H9 (cell line): ENCODE measurements at regions not wholly inside any gene's neighbourhood (a gene's known extent, or its start where the extent isn't known, plus 50 kb on each side); places are given as distances from the start of the nearest gene placed in this dataset.

Source experiments
- DNase-seq: peaks from one replicate; pipeline ENCODE4 v3.0.0-alpha.2; 2017
- H2AFZ ChIP-seq: one replicate; pipeline ENCODE4 v1.6.1; 2013; ENCODE audit warnings: mild to moderate bottlenecking, low read length, control low read depth, moderate library complexity
- H2AK5ac ChIP-seq: 2 replicates; pipeline ENCODE4 v1.6.1; 2013; ENCODE audit warnings: low read length, control low read depth, mixed read lengths; ENCODE audit not compliant: insufficient read length
- H2BK120ac ChIP-seq: one replicate; pipeline ENCODE4 v1.6.1; 2013; ENCODE audit warnings: low read depth, mild to moderate bottlenecking, low read length, control low read depth, inconsistent platforms; ENCODE audit not compliant: poor library complexity, severe bottlenecking
- H2BK12ac ChIP-seq: 2 replicates; pipeline ENCODE4 v1.6.1; 2013; ENCODE audit warnings: low read length, control low read depth, mixed read lengths, low read depth; ENCODE audit not compliant: insufficient read length
- H2BK15ac ChIP-seq: 2 replicates; pipeline ENCODE4 v1.6.1; 2013; ENCODE audit warnings: low read depth, low read length, control low read depth
- H2BK20ac ChIP-seq: one replicate; pipeline ENCODE4 v1.6.1; 2013; ENCODE audit warnings: low read depth, mild to moderate bottlenecking, low read length, control low read depth, inconsistent platforms; ENCODE audit not compliant: poor library complexity, severe bottlenecking
- H2BK5ac ChIP-seq: 2 replicates; pipeline ENCODE4 v1.6.1; 2013; ENCODE audit warnings: low read length, control low read depth, mixed read lengths; ENCODE audit not compliant: insufficient read length
- H3K14ac ChIP-seq: 2 replicates; pipeline ENCODE4 v1.6.1; 2013; ENCODE audit warnings: low read length, control low read depth; ENCODE audit not compliant: insufficient read depth
- H3K18ac ChIP-seq: 2 replicates; pipeline ENCODE4 v1.6.1; 2013; ENCODE audit warnings: low read depth, mild to moderate bottlenecking, mixed read lengths, low read length, control low read depth; ENCODE audit not compliant: insufficient read length
- H3K23ac ChIP-seq: 2 replicates; pipeline ENCODE4 v1.6.1; 2013; ENCODE audit warnings: low read length, control low read depth, mixed read lengths, low read depth; ENCODE audit not compliant: insufficient read length
- H3K23me2 ChIP-seq: 2 replicates; pipeline ENCODE4 v1.6.1; 2013; ENCODE audit warnings: low read depth, mild to moderate bottlenecking, mixed read lengths, low read length, control low read depth; ENCODE audit not compliant: insufficient read length, poor library complexity, severe bottlenecking
- H3K27ac ChIP-seq: 2 replicates; pipeline ENCODE4 v1.5.1; 2013; ENCODE audit warnings: low read length, control low read depth, mixed read lengths, low read depth; ENCODE audit not compliant: insufficient read length
- H3K27me3 ChIP-seq: 2 replicates; pipeline ENCODE4 v1.6.1; 2013; ENCODE audit warnings: low read length, control low read depth, inconsistent platforms; ENCODE audit not compliant: insufficient read depth
- H3K4ac ChIP-seq: 2 replicates; pipeline ENCODE4 v1.6.1; 2013; ENCODE audit warnings: low read depth, mild to moderate bottlenecking, control low read depth, inconsistent platforms, low read length, moderate library complexity
- H3K4me1 ChIP-seq: 2 replicates; pipeline ENCODE4 v1.6.1; 2013; ENCODE audit warnings: low read length, control low read depth, inconsistent platforms; ENCODE audit not compliant: insufficient read depth
- H3K4me2 ChIP-seq: 2 replicates; pipeline ENCODE4 v1.6.1; 2013; ENCODE audit warnings: low read length, control low read depth, mixed read lengths; ENCODE audit not compliant: insufficient read length, insufficient read depth
- H3K56ac ChIP-seq: 2 replicates; pipeline ENCODE4 v1.6.1; 2013; ENCODE audit warnings: low read depth, mild to moderate bottlenecking, mixed read lengths, low read length, control low read depth; ENCODE audit not compliant: insufficient read length
- H3K79me1 ChIP-seq: 2 replicates; pipeline ENCODE4 v1.6.1; 2013; ENCODE audit warnings: low read depth, mild to moderate bottlenecking, moderate library complexity, low read length, control low read depth, inconsistent platforms; ENCODE audit not compliant: insufficient read depth, poor library complexity, severe bottlenecking
- H3K79me2 ChIP-seq: 2 replicates; pipeline ENCODE4 v1.6.1; 2013; ENCODE audit warnings: low read length, control low read depth, inconsistent platforms; ENCODE audit not compliant: insufficient read depth
- H3K9ac ChIP-seq: 2 replicates; pipeline ENCODE4 v1.6.1; 2013; ENCODE audit warnings: low read length, control low read depth, mixed read lengths; ENCODE audit not compliant: insufficient read length; ENCODE audit errors: extremely low read depth
- H3K9me3 ChIP-seq: one replicate; pipeline ENCODE4 v1.6.1; 2013; ENCODE audit warnings: low read depth, low read length, inconsistent platforms; ENCODE audit not compliant: control insufficient read depth
- H3T11ph ChIP-seq: one replicate; pipeline ENCODE4 v1.6.1; 2013; ENCODE audit warnings: mild to moderate bottlenecking, low read length, control low read depth, inconsistent platforms
- H4K20me1 ChIP-seq: one replicate; pipeline ENCODE4 v1.6.1; 2013; ENCODE audit not compliant: control insufficient read depth, insufficient read length, insufficient read depth
- H4K5ac ChIP-seq: 2 replicates; pipeline ENCODE4 v1.6.1; 2013; ENCODE audit warnings: low read depth, mild to moderate bottlenecking, mixed read lengths, low read length, control low read depth; ENCODE audit not compliant: insufficient read length
- H4K8ac ChIP-seq: replicated peaks from 2 replicates; pipeline ENCODE4 v1.6.1; 2013; ENCODE audit warnings: low read length, control low read depth, mixed read lengths, low read depth; ENCODE audit not compliant: insufficient read length
- H4K91ac ChIP-seq: 2 replicates; pipeline ENCODE4 v1.6.1; 2013; ENCODE audit warnings: low read depth, mild to moderate bottlenecking, moderate library complexity, mixed read lengths, low read length, control low read depth; ENCODE audit not compliant: insufficient read length
- H3K27ac Mint-ChIP-seq, 3 experiments: 2 replicates in 2 of 3; 3 replicates in 1 of 3; pipeline ENCODE4 v1.8.0; 2020 to 2021; ENCODE audit warnings: mixed read lengths in 3 of 3, mild to moderate bottlenecking in 1 of 3, moderate library complexity in 1 of 3
- H3K27me3 Mint-ChIP-seq: 2 replicates; pipeline ENCODE4 v1.8.0; 2021; ENCODE audit warnings: low read depth, mild to moderate bottlenecking, moderate library complexity, mixed read lengths
- H3K36me3 Mint-ChIP-seq, 3 experiments: 2 replicates in 2 of 3; 3 replicates in 1 of 3; pipeline ENCODE4 v1.8.0; 2020 to 2021; ENCODE audit warnings: low read depth in 3 of 3, mixed read lengths in 3 of 3; ENCODE audit not compliant: insufficient read depth in 1 of 3
- H3K4me1 Mint-ChIP-seq, 2 experiments: 2 replicates each; pipeline ENCODE4 v1.8.0; 2020; ENCODE audit warnings: mixed read lengths in 2 of 2
- H3K4me3 Mint-ChIP-seq, 2 experiments: 2 replicates in 1 of 2; 3 replicates in 1 of 2; pipeline ENCODE4 v1.8.0; 2020 to 2021; ENCODE audit warnings: mild to moderate bottlenecking in 2 of 2, mixed read lengths in 2 of 2, moderate library complexity in 1 of 2
- H3K9me3 Mint-ChIP-seq, 2 experiments: 2 replicates in 1 of 2; 3 replicates in 1 of 2; pipeline ENCODE4 v1.8.0; 2020; ENCODE audit warnings: mild to moderate bottlenecking in 2 of 2, mixed read lengths in 2 of 2, moderate library complexity in 1 of 2
- CTCF ChIP-seq: fragments of 200-600 bp; sonication (generic); conservative IDR thresholded peaks from 3 replicates; pipeline ENCODE4 v1.8.0; 2021; ENCODE audit warnings: antibody characterized with exemption, mild to moderate bottlenecking
- WGBS: extraction: QIAGEN DNeasy Blood & Tissue Kit; methylation state at CpG from one replicate; pipeline ENCODE4 v1.1.7; 2013; ENCODE audit warnings: missing lambda C conversion rate, low lambda C conversion rate, mixed read lengths; ENCODE audit not compliant: insufficient read length; ENCODE audit errors: extremely low coverage; 5-methylcytosine and 5-hydroxymethylcytosine counted together

GRCh38 chrX:2159393-2159792 is 341.4 kb downstream of the DHRSX start:
- Histone ChIP-seq H3K18ac (no peak overlapping the region), H2BK15ac (no peak overlapping the region), H3K27me3 (no peaks in the 10 kb centered on the region), H2BK5ac (no peak overlapping the region), H2BK20ac (no peak overlapping the region), H2AFZ (no peak overlapping the region), H4K8ac (no peak overlapping the region), H4K91ac (no peak overlapping the region), H3K9me3 (no peaks in the 10 kb centered on the region), H2AK5ac (no peak overlapping the region), H2BK12ac (no peak overlapping the region), H4K20me1 (no peaks in the 10 kb centered on the region), H3K23ac (no peak overlapping the region), H3T11ph (no peak overlapping the region), H3K4me2 (no peak overlapping the region), H4K5ac (no peak overlapping the region), H3K4me1 (no peaks in the 10 kb centered on the region), H3K9ac (no peak overlapping the region), H3K14ac (no peak overlapping the region), H3K27ac (no peak overlapping the region), H3K79me1 (no peaks in the 10 kb centered on the region), H3K4ac (no peak overlapping the region), H3K56ac (no peak overlapping the region), H3K79me2 (no peaks in the 10 kb centered on the region), H3K23me2 (no peaks in the 10 kb centered on the region), H2BK120ac (no peak overlapping the region)
- peaks cover 3 to 17% of the 10 kb centered on the region in 2 experiments; a peak in 4 of 5 replicates for H3K9me3 Mint-ChIP-seq
- H3K27me3 Mint-ChIP-seq: 0 out of 2 replicates have a peak, but pooled peaks cover 2% of the 10 kb centered on the region
- TF ChIP-seq CTCF: no peak
- peaks cover 10 to 31% (median 19%) of the 10 kb centered on the region in 3 experiments for H3K36me3 Mint-ChIP-seq
- H3K4me3 Mint-ChIP-seq: no peak overlapping the region
- H3K4me1 Mint-ChIP-seq: peaks cover 4 to 5% of the 10 kb centered on the region in 2 experiments; a peak in 3 of 4 replicates
- no peak for DNase-seq
- no peak overlapping the region for H3K27ac Mint-ChIP-seq
- WGBS: no CpG with 5 or more reads among the region's 4 CpGs
